RWPE1 (cell line): ENCODE measurements at regions not wholly inside any gene's neighbourhood (a gene's known extent, or its start where the extent isn't known, plus 50 kb on each side); places are given as distances from the start of the nearest gene placed in this dataset.
"Not testable (repeated sequence)": the region's sequence is repeated elsewhere in the genome, so short reads cannot be mapped to it uniquely, and the experiment has no call there.

ENCODE experiments used
- CTCF ChIA-PET: fragments of 350-600 bp; sonication (Branson Sonifier 250); formaldehyde crosslinking; extraction: SDS; loops from one replicate; lab custom pipeline; 2021; lab: Yijun Ruan, JAX
- POLR2A ChIA-PET: fragments of 400-600 bp; formaldehyde crosslinking; extraction: SDS; loops from one replicate; lab custom pipeline; 2020; ENCODE audit warnings: antibody characterized with exemption; ENCODE audit not compliant: low non-redundant PET; lab: Yijun Ruan, JAX
- DNase-seq: peaks from one replicate; pipeline ENCODE4 v3.0.0; 2012; ENCODE audit warnings: low spot score
- H3K27ac ChIP-seq: fragments of 450-650 bp; 2 replicates; pipeline ENCODE4 v1.5.1; 2017
- TF ChIP-seq, protein P1 (sequence below): fragments of 450-650 bp; conservative IDR thresholded peaks from 2 replicates; pipeline ENCODE4 v1.5.1; 2017; ENCODE audit warnings: low read depth, mild to moderate bottlenecking

DNA sequence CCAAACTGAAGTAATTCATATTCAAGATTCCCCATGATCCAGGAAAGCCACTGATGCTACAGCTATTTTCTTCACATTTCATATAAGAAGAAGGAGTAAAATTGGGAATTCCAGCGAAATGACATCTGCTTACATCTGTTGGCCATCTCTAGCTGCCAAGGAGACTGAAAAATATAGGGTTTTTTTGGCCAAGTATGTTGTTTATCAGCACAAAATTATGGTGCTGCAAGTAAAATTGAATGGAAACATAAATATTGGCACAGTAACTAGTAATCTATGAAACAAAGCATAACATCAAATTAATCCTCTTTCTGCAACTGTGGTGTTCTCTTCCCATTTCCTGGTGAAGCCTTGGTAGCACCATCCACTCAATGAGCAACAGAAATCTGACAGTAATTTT, 649.5 kb upstream of the ZNF804A start:
- POLR2A ChIA-PET, result no interaction called here
- TF ChIP-seq, protein P1, sequence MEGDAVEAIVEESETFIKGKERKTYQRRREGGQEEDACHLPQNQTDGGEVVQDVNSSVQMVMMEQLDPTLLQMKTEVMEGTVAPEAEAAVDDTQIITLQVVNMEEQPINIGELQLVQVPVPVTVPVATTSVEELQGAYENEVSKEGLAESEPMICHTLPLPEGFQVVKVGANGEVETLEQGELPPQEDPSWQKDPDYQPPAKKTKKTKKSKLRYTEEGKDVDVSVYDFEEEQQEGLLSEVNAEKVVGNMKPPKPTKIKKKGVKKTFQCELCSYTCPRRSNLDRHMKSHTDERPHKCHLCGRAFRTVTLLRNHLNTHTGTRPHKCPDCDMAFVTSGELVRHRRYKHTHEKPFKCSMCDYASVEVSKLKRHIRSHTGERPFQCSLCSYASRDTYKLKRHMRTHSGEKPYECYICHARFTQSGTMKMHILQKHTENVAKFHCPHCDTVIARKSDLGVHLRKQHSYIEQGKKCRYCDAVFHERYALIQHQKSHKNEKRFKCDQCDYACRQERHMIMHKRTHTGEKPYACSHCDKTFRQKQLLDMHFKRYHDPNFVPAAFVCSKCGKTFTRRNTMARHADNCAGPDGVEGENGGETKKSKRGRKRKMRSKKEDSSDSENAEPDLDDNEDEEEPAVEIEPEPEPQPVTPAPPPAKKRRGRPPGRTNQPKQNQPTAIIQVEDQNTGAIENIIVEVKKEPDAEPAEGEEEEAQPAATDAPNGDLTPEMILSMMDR, result no peak
- CTCF ChIA-PET, result no interaction called here
- no peak for DNase-seq
- no peak overlapping the region for H3K27ac ChIP-seq

DNA sequence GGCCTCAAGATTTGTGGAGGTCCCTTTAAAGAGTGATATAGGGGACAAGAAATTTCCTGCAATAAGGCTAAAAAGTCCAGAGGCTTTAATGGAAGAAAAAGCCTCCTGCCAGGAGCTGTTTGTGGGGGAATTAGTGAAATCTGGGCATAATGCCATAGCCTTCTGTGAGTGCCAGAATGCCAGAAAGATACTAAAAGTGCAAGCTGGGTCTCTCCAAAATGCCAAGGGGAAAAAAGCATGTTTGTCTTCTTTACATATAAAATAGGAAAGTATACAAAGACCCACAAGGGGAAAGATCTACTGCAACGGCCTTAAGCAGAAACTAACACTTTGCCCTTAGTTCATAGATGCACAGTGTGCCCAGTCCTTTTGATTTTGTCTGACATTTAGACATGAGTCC, 647.7 kb upstream of the ZNF804A start:
- ChIA-PET CTCF (interaction anchor here (0.6 kb wide), 1 partner anchor 139 kb away, joined by 9 read pairs; no protein-coding TSS in a partner anchor), POLR2A (no interaction called here)
- H3K27ac ChIP-seq, result no peak overlapping the region
- no peak for DNase-seq
- TF ChIP-seq, protein P1, result no peak

DNA sequence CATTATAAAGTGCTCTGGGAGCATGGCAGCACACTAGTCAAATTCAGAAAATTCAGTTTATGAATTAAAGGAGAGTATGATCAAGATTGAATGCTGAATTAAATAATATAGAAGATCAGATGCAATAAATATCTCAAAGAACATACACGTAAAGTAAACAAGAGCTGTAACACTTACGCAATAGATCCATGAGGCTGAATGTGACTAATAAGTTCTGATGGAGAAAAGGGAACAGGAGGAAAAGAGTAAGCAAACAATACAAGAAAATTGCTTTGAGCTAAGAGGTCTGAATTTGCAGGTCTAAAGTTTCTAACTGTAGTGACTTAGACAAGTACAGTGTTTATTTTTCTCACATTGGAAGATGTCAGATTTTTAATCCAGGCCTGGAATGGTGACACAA, 646.7 kb upstream of the ZNF804A start:
- TF ChIP-seq, protein P1, result no peak
- DNase-seq, result no peak
- ChIA-PET CTCF (interaction anchor here (0.5 kb wide), 1 partner anchor 1799 kb away, joined by 3 read pairs; no protein-coding TSS in a partner anchor), POLR2A (no interaction called here)
- H3K27ac ChIP-seq, result no peak overlapping the region

DNA sequence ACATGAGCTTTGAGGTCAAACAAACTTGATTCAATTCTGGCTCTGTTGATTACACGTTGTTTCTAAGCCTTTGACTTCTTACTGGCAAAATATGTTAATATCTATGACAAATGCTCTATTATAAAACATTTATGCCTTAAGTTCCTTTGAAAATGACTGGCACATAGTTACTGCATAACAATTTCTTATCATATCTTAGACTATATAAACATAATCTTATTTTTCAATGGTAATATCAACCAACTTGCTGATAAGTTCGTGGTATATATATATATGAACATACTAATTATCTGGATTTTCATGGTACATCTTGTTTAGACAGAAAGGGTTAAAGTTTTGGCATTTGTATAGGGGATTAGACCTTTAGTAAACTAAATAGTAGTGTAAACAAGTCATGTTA, 645.6 kb upstream of the ZNF804A start:
- CTCF ChIA-PET, result no interaction called here
- H3K27ac ChIP-seq, result no peak overlapping the region
- POLR2A ChIA-PET, result no interaction called here
- no peak for DNase-seq
- TF ChIP-seq, protein P1, result no peak

DNA sequence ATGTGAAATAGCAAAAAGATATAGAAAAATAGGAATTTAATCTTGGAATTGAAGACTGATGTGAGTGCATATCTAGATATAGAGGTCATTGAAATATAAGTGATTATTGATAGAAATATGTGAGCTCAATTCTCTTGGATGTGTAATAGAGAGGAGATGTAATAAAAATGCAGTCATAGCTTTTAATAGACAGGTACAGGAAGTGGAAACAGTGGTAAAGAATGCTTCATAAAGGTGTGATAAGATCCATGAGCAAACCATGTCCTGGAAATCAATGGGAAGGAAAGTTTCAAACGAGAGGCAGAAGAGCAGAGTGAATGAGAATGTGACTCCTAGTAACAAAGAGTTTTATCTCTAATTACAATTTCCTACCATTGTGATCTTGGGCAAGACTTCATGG, 634.7 kb upstream of the ZNF804A start:
- TF ChIP-seq, protein P1, result no peak
- DNase-seq, result no peak
- ChIA-PET POLR2A (no interaction called here), CTCF (no interaction called here)
- no peak overlapping the region for H3K27ac ChIP-seq

DNA sequence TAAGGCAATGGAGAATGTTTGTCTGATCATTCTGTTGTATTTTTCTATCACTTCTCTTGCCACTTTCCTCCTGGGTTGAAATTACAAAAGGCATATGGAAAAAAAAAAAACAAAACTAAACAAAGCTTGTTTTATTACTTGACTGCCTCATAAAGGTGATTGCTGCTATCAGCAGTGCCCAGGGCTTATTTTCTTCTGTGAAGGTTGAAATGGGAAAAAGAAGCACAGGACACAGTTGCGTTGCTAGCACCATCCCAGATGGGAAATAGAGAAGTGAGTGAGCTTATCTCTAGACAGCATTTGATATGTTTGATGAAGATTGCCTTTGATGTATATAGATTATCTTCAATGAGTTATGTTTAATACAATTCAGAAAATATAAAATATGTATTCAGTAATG, 633.8 kb upstream of the ZNF804A start:
- CTCF ChIA-PET, result interaction anchor here (0.6 kb wide), 1 partner anchor 862 kb away, joined by 4 read pairs; no protein-coding TSS in a partner anchor
- TF ChIP-seq, protein P1, result no peak
- H3K27ac ChIP-seq, result no peak overlapping the region
- DNase-seq, result no peak
- POLR2A ChIA-PET, result no interaction called here

DNA sequence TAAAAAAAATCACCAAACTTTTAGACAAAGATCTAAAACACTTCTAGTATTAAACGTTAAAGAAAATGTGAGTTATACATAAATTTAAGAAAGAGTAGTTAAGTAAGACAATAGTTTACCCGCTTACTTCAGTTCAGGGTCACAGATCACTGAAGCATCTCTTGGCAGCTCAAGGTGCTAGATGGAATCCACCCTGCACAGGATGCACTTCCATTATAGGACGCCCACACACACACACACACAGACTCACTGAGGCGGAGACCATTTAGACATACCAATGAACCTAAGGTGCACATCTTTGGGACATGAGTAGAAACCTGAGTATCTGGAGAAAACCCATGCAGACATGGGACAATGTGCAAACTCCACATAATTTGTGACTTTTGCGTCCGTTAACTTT, 630.6 kb upstream of the ZNF804A start:
- no peak overlapping the region for H3K27ac ChIP-seq
- TF ChIP-seq, protein P1, result no peak
- POLR2A ChIA-PET, result no interaction called here
- CTCF ChIA-PET, result no interaction called here
- no peak for DNase-seq

DNA sequence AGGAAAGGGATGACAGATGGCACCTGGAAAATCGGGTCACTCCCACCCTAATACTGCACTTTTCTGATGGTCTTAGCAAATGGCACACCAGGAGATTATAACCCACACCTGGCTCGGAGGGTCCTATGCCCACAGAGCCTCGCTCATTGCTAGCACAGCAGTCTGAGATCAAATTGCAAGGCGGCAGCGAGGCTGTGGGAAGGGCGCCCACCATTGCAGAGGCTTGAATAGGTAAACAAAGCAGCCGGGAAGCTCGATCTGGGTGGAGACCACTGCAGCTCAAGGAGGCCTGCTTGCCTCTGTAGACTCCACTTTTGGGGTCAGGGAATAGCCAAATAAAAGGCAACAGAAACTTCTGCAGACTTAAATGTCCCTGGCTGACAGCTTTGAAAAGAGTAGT, 622.7 kb upstream of the ZNF804A start:
- POLR2A ChIA-PET, CTCF ChIA-PET, H3K27ac ChIP-seq, DNase-seq: not testable (repeated sequence)
